GM12865 (cell line): ENCODE measurements at regions not wholly inside any gene's neighbourhood (a gene's known extent, or its start where the extent isn't known, plus 50 kb on each side); places are given as distances from the start of the nearest gene placed in this dataset.
A peak's percentile ranks its signal among the peaks of the same experiment; 100 is the strongest.

ENCODE experiments used
- DNase-seq: peaks from one replicate; pipeline ENCODE4 v3.0.0; 2010; ENCODE audit warnings: low read depth
- H3K4me3 ChIP-seq: 2 replicates; pipeline ENCODE4 v1.5.1; 2011; ENCODE audit warnings: mild to moderate bottlenecking, low read depth, low read length, control low read depth
- CTCF ChIP-seq: IDR thresholded peaks from 2 replicates; pipeline ENCODE4 v1.5.1; 2011; ENCODE audit warnings: low read length, control low read depth, low read depth, inconsistent platforms; ENCODE audit not compliant: insufficient read depth; ENCODE audit errors: missing control alignments

- no peak for DNase-seq
- TF ChIP-seq CTCF, result no peak
- no peak overlapping the region for H3K4me3 ChIP-seq
Observed at GRCh38 chr3:55163421-55163820, 235.6 kb upstream of the LRTM1 start.

GRCh38 chr3:55162031-55162795, 234.4 kb upstream of the LRTM1 start:
- no peak for TF ChIP-seq CTCF
- no peak overlapping the region for H3K4me3 ChIP-seq
- DNase-seq, result peak; percentile 36

GRCh38 chr3:55161231-55161630, 233.4 kb upstream of the LRTM1 start:
- no peak for TF ChIP-seq CTCF
- DNase-seq, result no peak
- no peak overlapping the region for H3K4me3 ChIP-seq

GRCh38 chr3:55160241-55160983, 232.6 kb upstream of the LRTM1 start:
- DNase-seq, result peak; percentile 81
- H3K4me3 ChIP-seq, result no peak overlapping the region
- TF ChIP-seq CTCF, result no peak

GRCh38 chr3:55159711-55160110, 231.9 kb upstream of the LRTM1 start:
- DNase-seq, result no peak
- TF ChIP-seq CTCF, result no peak
- no peak overlapping the region for H3K4me3 ChIP-seq

- no peak overlapping the region for H3K4me3 ChIP-seq
- no peak for DNase-seq
- no peak for TF ChIP-seq CTCF
Observed at GRCh38 chr3:55159016-55159415, 231.2 kb upstream of the LRTM1 start.
